ENCODE measurements at regions not wholly inside any gene's neighbourhood (a gene's known extent, or its start where the extent isn't known, plus 50 kb on each side); places are given as distances from the start of the nearest gene placed in this dataset.

DNA sequence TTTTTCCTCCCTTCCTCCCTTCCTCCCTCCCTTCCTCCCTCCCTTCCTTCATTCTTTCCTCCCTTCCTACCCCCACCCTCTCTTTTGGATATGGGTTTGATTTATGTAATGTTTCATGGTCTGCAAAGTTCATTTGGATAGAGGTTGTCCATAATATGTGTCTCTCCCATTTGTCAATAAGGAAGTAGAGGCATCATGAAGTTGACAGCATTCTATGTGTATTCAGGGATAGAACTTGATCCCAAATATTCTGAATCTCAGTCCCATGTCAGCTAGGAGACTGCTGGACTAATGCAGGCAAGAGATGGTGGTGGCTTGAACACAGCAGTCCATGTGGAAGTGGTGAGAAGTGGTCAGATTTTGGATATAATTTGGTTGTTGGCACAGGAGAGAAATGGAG is 90.7 kb upstream of the SLC6A6 start:
- TF ChIP-seq, protein P1, sequence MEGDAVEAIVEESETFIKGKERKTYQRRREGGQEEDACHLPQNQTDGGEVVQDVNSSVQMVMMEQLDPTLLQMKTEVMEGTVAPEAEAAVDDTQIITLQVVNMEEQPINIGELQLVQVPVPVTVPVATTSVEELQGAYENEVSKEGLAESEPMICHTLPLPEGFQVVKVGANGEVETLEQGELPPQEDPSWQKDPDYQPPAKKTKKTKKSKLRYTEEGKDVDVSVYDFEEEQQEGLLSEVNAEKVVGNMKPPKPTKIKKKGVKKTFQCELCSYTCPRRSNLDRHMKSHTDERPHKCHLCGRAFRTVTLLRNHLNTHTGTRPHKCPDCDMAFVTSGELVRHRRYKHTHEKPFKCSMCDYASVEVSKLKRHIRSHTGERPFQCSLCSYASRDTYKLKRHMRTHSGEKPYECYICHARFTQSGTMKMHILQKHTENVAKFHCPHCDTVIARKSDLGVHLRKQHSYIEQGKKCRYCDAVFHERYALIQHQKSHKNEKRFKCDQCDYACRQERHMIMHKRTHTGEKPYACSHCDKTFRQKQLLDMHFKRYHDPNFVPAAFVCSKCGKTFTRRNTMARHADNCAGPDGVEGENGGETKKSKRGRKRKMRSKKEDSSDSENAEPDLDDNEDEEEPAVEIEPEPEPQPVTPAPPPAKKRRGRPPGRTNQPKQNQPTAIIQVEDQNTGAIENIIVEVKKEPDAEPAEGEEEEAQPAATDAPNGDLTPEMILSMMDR (IDR thresholded peaks at IDR 0.05; ENCODE audit: poor library complexity), result no peak
- TF ChIP-seq EZH2phosphoT487 (IDR thresholded peaks at IDR 0.05; ENCODE audit: low read depth, severe bottlenecking, unreplicated experiment) (no peak), EZH2 (IDR thresholded peaks at IDR 0.05; ENCODE audit: borderline replicate concordance) (no peak)
